ENCODE measurements at regions not wholly inside any gene's neighbourhood (a gene's known extent, or its start where the extent isn't known, plus 50 kb on each side); places are given as distances from the start of the nearest gene placed in this dataset.

DNA sequence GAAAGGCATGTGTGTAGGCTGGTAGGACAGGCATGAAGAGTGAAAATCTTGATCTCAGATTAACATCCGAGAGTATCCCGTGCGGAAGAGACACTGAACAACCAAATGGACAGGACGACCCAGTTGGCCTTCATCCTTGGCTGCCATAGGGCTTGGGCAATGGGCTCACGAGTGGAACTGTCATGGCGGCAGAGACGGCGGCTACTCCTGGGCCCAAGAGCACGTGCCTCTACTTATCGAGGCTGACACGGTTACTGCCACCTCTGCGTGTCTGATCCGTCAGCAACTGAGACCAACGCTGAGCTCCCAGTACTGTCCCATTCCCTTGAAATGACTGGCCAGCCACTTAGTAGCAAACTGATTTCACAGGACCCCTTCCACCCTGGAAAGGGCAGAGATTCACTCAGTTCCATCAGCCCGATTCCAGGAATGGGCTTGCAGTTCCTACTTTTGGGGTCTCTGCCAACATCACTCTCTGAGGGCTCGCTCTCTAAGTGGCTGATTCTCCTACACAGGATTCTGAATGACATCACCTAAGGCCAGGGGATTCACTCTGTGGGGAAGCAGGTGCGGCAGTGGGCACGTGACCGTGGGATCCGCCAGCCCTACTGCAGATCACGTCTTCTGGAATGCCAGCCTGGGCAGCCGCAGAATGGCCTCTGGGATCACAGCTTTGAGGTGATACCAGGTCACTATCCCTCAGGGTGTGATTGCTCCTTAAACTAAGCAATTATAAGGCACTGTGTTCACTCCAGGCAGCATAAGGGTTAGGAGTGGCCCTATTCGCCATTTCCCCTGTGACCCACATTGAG lies 97.8 kb downstream of the RPS6KA4 start:
- no peak for DNase-seq (ENCODE audit: low read depth in 4 of 4, low spot score in 3 of 4)

GRCh38 chr11:64457416-64458010 lies 98.2 kb upstream of the SLC22A11 start:
- DNase-seq (ENCODE audit: low read depth in 4 of 4, low spot score in 3 of 4), result no peak

GRCh38 chr11:64458997-64459396 lies 96.7 kb upstream of the SLC22A11 start:
- no peak for DNase-seq (ENCODE audit: low read depth in 4 of 4, low spot score in 3 of 4)

- no peak for DNase-seq (ENCODE audit: low read depth in 4 of 4, low spot score in 3 of 4)
These were observed 96.1 kb upstream of the SLC22A11 start for GRCh38 chr11:64459609-64460008.

DNA sequence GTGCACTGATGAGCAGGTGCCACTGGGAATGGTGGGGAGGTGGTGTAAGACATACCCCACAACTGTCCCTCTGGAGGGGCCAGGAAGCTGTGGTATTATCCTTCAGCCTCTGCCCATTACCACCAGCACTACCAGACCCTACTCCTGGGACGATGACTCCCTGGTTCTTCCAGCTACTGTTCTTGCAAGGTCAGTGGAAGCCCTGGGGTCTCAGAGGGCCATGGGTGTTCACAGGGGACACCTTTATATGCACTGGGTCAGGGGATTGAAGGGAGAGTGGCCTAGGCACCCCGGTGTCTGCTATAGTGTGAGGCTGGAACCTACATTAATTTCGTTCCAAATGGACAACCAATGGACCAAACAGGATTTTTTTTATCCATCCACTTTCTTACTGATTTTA lies 94.7 kb upstream of the SLC22A11 start:
- no peak for DNase-seq (ENCODE audit: low read depth in 4 of 4, low spot score in 3 of 4)

DNA sequence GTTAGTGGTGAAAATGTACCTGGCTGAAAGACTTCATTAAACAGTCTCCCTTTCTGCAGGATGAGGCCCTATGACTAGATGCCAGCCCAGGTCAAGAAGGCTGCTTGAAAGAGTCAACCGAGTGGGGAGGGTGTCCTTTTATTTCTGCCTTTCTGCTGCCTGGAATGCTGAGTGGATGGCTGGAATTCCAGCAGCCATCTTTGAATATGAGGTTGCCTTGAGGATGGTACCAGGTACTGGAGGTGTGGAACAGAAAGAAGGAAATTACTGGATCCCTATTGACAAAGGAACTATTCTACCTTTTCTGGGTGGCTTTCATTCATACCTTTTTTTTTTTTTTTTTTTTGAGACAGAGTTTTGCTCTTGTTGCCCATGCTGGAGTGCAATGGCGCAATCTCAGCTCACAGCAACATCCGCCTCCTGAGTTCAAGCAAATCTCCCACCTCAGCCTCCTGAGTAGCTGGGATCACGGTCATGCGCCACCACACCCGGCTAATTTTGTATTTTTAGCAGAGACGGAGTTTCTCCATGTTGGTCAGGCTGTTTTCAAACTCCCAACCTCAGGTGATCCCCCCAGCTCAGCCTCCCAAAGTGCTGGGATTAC lies 89.5 kb upstream of the SLC22A11 start:
- DNase-seq (ENCODE audit: low read depth in 4 of 4, low spot score in 3 of 4), result no peak

DNA sequence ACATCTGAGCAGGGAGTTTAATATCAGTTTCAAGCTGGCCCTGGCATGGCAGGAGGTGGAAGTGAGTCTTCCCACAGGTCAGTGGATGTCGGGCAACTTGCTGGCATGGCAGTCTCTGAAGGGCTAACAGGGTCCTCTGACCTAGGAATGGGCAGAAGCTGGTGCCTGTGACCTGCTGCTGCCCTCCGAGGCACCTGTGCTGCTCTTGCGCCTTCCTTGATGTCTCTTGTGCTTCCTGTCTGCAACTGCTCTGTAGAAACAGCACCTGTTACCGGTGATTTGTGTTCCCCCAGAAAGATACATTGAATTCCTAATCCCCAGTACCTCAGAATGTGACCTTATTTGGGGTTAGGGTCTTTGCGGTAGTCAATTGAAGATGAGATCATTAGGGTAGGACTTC lies 86.5 kb upstream of the SLC22A11 start:
- DNase-seq (ENCODE audit: low read depth in 4 of 4, low spot score in 3 of 4), result no peak

GRCh38 chr11:64472593-64473455 lies 82.9 kb upstream of the SLC22A11 start:
- no peak for DNase-seq (ENCODE audit: low read depth in 4 of 4, low spot score in 3 of 4)

DNA sequence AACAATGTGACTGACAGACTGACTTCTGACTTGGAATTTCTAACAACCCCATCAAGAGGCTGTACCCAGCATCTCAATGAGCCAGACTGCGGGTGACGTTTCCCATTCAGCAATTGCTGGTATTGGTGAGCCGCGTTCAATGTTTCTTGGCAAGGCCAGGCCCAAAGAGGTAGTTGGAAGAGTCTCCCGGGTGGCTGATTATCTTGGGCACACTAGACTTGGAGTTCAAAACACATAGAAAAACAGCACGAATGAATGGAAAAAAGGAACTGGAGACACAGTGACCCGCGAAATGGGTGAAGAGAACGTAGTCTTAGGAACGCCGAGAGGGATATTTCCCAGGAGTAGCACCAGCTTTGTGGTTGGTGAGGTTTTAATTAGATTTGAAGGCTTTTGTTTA lies 81.1 kb upstream of the SLC22A11 start:
- DNase-seq (ENCODE audit: low read depth in 4 of 4, low spot score in 3 of 4), result no peak

DNA sequence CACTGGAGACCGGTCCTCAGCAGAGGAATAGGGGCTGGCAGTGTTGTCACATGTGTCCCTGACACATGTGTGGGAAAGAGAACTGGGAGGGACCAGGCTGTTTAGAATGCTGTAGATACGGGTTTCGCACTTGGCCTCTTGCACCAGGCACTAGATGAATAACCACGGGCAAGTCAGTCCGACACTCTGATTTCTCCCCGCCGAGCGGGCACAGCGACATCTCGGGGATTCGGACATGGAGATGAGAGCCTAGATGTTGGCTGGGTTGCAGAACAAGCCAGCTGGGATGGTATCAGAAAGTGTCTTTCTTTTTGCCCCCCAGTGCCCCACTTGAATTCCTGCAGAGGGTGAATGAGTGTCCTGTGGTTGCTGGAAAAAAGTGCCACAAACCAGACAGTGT lies 80.6 kb upstream of the SLC22A11 start:
- no peak for DNase-seq (ENCODE audit: low read depth in 4 of 4, low spot score in 3 of 4)

- DNase-seq (ENCODE audit: low read depth in 4 of 4, low spot score in 3 of 4), result no peak
These were observed 78.9 kb upstream of the SLC22A11 start for GRCh38 chr11:64476881-64477280.

GRCh38 chr11:64477675-64478074 lies 78.1 kb upstream of the SLC22A11 start:
- no peak for DNase-seq (ENCODE audit: low read depth in 4 of 4, low spot score in 3 of 4)

GRCh38 chr11:64482588-64482987 lies 73.2 kb upstream of the SLC22A11 start:
- no peak for DNase-seq (ENCODE audit: low read depth in 4 of 4, low spot score in 3 of 4)

- no peak for DNase-seq (ENCODE audit: low read depth in 4 of 4, low spot score in 3 of 4)
These were observed 71.3 kb upstream of the SLC22A11 start for GRCh38 chr11:64484191-64485022.

- no peak for DNase-seq (ENCODE audit: low read depth in 4 of 4, low spot score in 3 of 4)
These were observed 70.7 kb upstream of the SLC22A11 start for GRCh38 chr11:64485074-64485473.

DNA sequence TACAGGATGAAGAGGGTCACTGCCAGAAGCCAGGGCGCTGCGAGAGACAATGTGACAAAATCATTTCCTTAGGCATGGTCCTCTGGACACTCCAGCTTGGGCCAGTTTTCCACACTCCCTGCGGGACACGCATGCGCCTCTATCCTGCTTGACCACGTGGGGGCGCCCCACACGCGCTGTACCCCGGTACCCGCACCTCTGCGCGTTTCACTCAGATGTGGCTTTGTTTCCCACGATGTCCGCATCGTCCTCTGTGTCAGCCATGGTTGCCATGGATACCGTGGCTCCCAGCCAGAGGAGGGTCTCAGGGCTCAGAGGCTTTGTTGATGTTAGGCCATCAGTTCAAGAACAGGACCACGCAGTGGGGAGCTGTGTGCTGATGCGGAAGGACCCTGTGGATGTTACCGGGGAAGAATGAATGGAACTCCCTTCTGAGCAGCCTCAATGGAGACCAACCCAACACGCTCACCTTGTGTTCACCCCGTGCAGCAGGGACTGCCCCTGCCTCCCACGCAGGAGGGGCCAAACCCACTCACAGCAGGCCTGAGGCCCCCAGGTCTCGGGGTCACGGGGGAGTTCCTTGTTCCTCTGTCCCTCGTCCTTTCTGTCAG lies 65.8 kb upstream of the SLC22A11 start:
- DNase-seq (ENCODE audit: low read depth in 4 of 4, low spot score in 3 of 4), result peak in 3 of 4 donors; percentile 14 to 35 (median 17)

DNA sequence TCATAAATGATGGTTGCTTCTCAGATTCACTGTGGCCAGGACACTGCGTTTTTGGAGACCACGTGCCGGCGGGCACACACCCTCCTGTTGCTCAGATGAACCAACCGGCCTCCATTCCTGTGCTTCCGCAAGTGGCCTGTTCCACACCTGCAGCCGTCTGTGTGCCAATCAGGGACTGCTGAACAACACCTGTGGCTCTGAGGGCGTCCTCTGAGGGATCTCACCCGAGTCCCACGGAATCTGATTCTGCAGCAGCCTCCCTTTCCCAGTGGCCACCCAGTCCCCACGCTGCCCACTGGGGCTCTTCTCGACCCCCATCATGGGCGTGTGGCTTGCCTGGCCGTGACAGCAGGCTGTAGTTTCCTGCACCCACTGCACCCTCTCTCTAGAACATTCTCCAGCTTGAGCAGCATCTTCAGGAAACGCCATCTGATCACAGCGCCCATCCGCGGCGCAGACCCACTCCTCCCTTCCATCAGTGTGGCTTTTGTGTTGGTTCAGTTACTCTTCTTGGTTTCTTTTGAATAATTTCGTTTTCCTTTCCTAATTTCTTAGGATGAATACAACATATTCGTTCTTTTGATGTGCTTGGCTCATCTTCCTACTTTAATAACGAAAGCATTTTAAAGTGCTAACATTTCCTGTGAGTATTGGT lies 65.1 kb upstream of the SLC22A11 start:
- no peak for DNase-seq (ENCODE audit: low read depth in 4 of 4, low spot score in 3 of 4)

DNA sequence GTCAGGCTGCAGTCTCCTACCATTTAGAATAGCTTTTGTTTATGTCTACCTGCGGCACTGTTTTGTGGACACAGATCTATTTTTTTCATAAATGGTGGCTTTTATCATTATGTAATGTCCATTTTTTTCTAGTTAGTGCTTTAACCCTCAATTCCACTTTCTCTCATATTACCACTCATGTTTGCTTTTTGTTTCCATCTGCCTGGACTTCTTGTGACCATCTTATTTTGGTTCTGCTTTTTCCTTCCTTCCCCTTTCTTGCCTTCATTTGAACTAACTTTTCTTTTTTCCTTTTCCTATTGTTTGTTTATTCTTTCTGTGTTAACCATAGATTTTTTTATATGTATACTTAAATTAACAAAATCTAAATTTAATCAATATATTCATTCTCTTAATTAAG lies 63.2 kb upstream of the SLC22A11 start:
- DNase-seq (ENCODE audit: low read depth in 4 of 4, low spot score in 3 of 4), result no peak

DNA sequence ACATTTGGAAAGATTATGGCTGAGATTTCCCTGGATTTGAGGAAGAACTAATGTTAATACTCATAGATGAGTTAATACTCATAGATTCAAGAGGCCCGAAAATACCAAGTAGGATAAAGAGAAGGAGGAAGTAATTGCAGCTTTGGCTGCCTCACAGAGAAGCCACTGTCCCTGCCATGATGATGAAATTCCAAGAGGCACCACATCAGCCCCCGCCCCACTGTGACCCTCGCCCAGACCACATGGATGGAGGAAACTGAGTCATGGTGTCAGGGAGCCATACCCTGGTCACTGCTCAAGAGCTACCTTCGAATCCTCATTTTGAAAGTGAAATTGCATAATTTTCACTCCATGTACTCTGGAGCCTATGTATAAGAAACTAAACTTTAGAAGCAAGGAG lies 57.6 kb upstream of the SLC22A11 start:
- DNase-seq (ENCODE audit: low read depth in 4 of 4, low spot score in 3 of 4), result no peak

Measured in right renal pelvis (tissue), 4 donors.